NCI-H774 (cell line): ENCODE measurements at regions not wholly inside any gene's neighbourhood (a gene's known extent, or its start where the extent isn't known, plus 50 kb on each side); places are given as distances from the start of the nearest gene placed in this dataset.
"Not testable (repeated sequence)": the region's sequence is repeated elsewhere in the genome, so short reads cannot be mapped to it uniquely, and the experiment has no call there.

Experiments
- DNase-seq: peaks from one replicate; lab custom pipeline; 2025; lab: John Stamatoyannopoulos, UW

- DNase-seq: no peak
Measured at GRCh38 chr5:174489920-174490597, 234.3 kb upstream of the MSX2 start.

GRCh38 chr5:174490728-174491127 is 233.7 kb upstream of the MSX2 start:
- no peak for DNase-seq

- DNase-seq: no peak
Measured at GRCh38 chr5:174491265-174491664, 233.1 kb upstream of the MSX2 start.

- DNase-seq: no peak
Measured at GRCh38 chr5:174491761-174492350, 232.5 kb upstream of the MSX2 start.

- no peak for DNase-seq
Measured at GRCh38 chr5:174493530-174493929, 230.9 kb upstream of the MSX2 start.

GRCh38 chr5:174497939-174498338 is 226.4 kb upstream of the MSX2 start:
- DNase-seq: not testable (repeated sequence)

- DNase-seq: not testable (repeated sequence)
Measured at GRCh38 chr5:174498575-174498974, 225.8 kb upstream of the MSX2 start.

- DNase-seq: no peak
Measured at GRCh38 chr5:174500636-174501035, 223.7 kb upstream of the MSX2 start.

- no peak for DNase-seq
Measured at GRCh38 chr5:174501461-174502069, 222.8 kb upstream of the MSX2 start.

- no peak for DNase-seq
Measured at GRCh38 chr5:174503086-174503460, 221.3 kb upstream of the MSX2 start.

GRCh38 chr5:174503461-174504265 is 220.7 kb upstream of the MSX2 start:
- DNase-seq: peak; percentile 18

- DNase-seq: no peak
Measured at GRCh38 chr5:174504266-174504726, 220.1 kb upstream of the MSX2 start.

- DNase-seq: no peak
Measured at GRCh38 chr5:174505621-174506020, 218.8 kb upstream of the MSX2 start.

GRCh38 chr5:174510782-174511453 is 213.5 kb upstream of the MSX2 start:
- not testable (repeated sequence) for DNase-seq

- no peak for DNase-seq
Measured at GRCh38 chr5:174511714-174512253, 212.6 kb upstream of the MSX2 start.

- no peak for DNase-seq
Measured at GRCh38 chr5:174514325-174514724, 210.1 kb upstream of the MSX2 start.

- DNase-seq: no peak
Measured at GRCh38 chr5:174514983-174515394, 209.4 kb upstream of the MSX2 start.

- DNase-seq: no peak
Measured at GRCh38 chr5:174516741-174517140, 207.6 kb upstream of the MSX2 start.

GRCh38 chr5:174518512-174518911 is 205.9 kb upstream of the MSX2 start:
- DNase-seq: no peak

- DNase-seq: no peak
Measured at GRCh38 chr5:174520420-174521396, 203.7 kb upstream of the MSX2 start.
